A673 (cell line): ENCODE measurements at regions not wholly inside any gene's neighbourhood (a gene's known extent, or its start where the extent isn't known, plus 50 kb on each side); places are given as distances from the start of the nearest gene placed in this dataset.

Experiments
- EZH2 ChIP-seq: fragments of 200-600 bp; sonication (generic); IDR thresholded peaks from 2 replicates; pipeline ENCODE4 v1.6.1; 2017; ENCODE audit warnings: borderline replicate concordance, low read depth, mild to moderate bottlenecking, mixed read lengths, antibody characterized with exemption, low read length; ENCODE audit not compliant: poor library complexity, severe bottlenecking
- TF ChIP-seq, protein P1 (sequence below): fragments of 300-800, 200-600 bp; sonication (generic); conservative IDR thresholded peaks from 2 replicates; pipeline ENCODE4 v1.5.1; 2017; ENCODE audit warnings: low read depth, mild to moderate bottlenecking, antibody characterized with exemption, low read length, moderate library complexity, mixed read lengths

DNA sequence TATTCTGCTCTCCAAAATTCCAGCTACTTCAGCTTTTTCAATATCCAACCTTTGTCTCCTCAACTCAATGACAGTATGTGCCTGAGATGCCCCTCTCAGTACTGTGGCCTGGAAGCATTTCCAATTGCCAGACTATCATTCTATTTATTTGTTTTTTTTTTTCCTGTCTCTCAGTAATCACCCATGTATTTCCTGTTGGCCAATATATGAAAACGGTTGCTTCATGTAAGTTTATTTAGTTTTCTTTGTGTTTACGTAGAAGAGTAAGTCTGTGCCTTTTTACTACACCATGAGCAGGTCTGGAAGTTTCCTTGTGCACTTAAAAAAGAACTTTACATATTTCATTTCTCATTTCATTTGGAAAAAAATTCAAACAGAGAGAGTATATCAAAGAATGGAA is 537.5 kb upstream of the SPANXN1 start:
- no peak for TF ChIP-seq EZH2
- TF ChIP-seq, protein P1, sequence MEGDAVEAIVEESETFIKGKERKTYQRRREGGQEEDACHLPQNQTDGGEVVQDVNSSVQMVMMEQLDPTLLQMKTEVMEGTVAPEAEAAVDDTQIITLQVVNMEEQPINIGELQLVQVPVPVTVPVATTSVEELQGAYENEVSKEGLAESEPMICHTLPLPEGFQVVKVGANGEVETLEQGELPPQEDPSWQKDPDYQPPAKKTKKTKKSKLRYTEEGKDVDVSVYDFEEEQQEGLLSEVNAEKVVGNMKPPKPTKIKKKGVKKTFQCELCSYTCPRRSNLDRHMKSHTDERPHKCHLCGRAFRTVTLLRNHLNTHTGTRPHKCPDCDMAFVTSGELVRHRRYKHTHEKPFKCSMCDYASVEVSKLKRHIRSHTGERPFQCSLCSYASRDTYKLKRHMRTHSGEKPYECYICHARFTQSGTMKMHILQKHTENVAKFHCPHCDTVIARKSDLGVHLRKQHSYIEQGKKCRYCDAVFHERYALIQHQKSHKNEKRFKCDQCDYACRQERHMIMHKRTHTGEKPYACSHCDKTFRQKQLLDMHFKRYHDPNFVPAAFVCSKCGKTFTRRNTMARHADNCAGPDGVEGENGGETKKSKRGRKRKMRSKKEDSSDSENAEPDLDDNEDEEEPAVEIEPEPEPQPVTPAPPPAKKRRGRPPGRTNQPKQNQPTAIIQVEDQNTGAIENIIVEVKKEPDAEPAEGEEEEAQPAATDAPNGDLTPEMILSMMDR = no peak
